ENCODE measurements at regions not wholly inside any gene's neighbourhood (a gene's known extent, or its start where the extent isn't known, plus 50 kb on each side); places are given as distances from the start of the nearest gene placed in this dataset.
"Not testable (repeated sequence)": the region's sequence is repeated elsewhere in the genome, so short reads cannot be mapped to it uniquely, and the experiment has no call there.

DNA sequence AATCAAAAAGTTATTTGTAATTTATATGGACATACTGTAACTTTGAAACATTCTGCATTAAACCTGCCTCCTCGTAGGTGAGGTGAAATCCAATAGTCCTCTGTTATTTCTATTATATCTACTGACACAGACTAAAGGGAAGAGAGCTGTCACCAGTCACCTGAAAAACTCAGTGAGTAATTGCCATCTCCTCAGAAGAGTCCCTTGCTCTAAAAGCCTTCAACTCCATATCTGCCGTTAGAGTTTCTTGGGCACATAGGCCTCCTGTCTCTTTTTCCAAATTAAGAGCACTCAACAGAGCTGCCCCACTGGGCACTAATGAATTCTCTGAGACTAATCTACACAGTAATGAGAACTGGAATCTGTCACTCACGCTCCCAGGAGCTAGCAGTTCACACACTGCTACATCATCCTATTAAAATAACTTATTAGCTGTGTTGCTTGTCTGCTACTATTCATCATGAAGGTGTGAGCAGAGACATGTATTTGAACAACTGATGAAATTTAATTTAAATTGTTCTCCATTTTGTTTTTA lies 67.3 kb upstream of the VCAN start:
- TF ChIP-seq JUND (IDR thresholded peaks at IDR 0.05; ENCODE audit: low read depth) = no peak
- no peak for DNase-seq (ENCODE audit: low read depth in 1 of 2, low spot score in 1 of 2)
- in situ Hi-C loops (cut with HindIII; ENCODE audit: low pct_unique_long_range_greater_than_20kb, low sequenced_read_pairs) = no loop called here

DNA sequence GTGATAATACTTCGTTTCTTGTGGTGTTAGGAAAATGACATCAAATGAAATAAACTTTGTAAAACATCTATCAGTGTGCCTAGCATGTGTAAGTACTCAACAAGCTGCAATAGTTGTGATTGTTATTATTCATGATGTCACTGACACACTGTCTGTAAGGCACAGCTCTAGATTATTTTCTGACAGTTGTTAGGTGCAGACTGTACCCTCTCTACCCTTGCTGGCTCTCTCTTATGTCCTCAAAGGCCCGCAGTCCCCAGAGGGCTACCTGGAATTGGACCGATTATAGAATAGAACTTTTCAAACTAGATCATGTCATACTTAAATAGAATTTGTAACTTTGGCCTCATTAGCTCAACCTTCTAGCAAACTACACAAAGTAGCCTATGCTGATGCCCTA lies 65.9 kb upstream of the VCAN start:
- DNase-seq (ENCODE audit: low read depth in 1 of 2, low spot score in 1 of 2) = no peak
- TF ChIP-seq JUND (IDR thresholded peaks at IDR 0.05; ENCODE audit: low read depth) = no peak

DNA sequence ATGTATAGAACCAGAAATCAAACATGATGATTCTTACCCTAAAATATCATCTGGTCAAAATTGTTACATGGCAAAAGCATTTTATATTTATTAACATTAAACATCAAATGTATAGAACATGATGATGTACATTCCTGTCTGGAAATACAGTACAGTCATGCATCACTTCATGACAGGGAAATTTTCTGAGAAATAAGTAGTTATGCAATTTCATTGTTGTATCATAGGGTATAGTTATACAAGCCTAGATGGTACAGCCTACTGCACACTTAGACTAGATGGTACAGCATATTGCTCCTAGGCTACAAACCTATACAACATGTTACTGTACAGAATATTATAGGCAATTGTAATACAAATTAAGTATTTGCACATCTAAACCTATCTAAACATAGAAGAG lies 64.6 kb upstream of the VCAN start:
- no peak for DNase-seq (ENCODE audit: low read depth in 1 of 2, low spot score in 1 of 2)
- in situ Hi-C loops (cut with HindIII; ENCODE audit: low pct_unique_long_range_greater_than_20kb, low sequenced_read_pairs) = no loop called here
- no peak for TF ChIP-seq JUND (IDR thresholded peaks at IDR 0.05; ENCODE audit: low read depth)

More for the DNA sequence above, 65.9 kb upstream of the VCAN start:
- in situ Hi-C loops (cut with HindIII; ENCODE audit: low pct_unique_long_range_greater_than_20kb, low sequenced_read_pairs) = no loop called here

DNA sequence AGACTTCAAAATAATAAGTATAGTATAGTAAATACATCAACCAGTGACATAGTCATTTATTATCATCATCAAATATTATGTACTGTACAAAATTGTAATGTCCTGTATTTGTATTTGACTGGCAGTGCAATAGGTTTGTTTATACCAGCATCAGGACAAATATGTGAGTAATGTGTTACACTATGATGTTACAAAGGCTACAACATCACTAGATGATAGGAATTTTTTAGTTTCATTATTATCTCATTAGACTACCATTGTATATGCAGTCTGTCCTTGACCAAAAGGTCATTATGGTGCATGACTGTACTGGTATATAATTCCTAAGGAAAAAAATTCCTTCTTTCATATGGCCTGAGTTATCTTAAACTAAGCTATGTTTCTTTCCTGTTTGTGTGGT lies 63.6 kb upstream of the VCAN start:
- in situ Hi-C loops (cut with HindIII; ENCODE audit: low pct_unique_long_range_greater_than_20kb, low sequenced_read_pairs) = no loop called here
- no peak for TF ChIP-seq JUND (IDR thresholded peaks at IDR 0.05; ENCODE audit: low read depth)
- no peak for DNase-seq (ENCODE audit: low read depth in 1 of 2, low spot score in 1 of 2)

DNA sequence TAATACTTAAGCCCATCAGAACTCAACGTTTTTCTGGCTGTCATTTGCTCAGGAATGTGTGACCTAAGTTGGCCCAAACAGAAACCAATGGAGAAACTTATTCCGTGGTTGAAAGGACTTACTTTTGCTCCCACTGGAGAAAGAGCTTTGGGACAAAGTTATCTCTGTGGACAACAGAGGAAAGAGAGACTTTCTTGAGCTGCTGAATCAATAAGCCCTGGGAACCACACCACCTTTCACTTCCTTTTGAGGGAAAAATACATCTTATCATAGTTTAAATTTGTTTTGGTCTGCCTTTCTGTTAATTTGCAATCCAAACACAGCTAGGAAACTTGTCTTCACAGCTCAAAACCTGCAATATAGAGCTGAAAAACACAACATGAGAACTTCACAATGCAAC lies 62.8 kb upstream of the VCAN start:
- no peak for TF ChIP-seq JUND (IDR thresholded peaks at IDR 0.05; ENCODE audit: low read depth)
- DNase-seq (ENCODE audit: low read depth in 1 of 2, low spot score in 1 of 2) = no peak
- in situ Hi-C loops (cut with HindIII; ENCODE audit: low pct_unique_long_range_greater_than_20kb, low sequenced_read_pairs) = no loop called here

DNA sequence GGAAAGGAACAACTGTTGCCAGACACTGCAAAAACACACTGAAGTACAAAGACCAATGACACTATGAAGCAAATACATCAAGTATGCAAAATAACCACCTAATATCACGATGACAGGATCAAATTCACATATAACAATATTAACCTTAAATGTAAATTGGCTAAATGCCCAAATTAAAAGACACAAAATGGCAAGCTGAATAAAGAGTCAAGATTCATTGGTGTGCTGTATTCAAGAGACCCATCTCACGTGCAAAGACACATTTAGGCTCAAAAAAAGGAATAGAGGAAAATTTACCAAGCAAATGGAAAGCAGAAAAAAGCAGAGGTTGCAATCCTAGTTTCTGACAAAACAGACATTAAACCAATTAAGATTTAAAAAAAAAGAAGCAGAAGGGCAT lies 61.8 kb upstream of the VCAN start:
- in situ Hi-C loops (cut with HindIII; ENCODE audit: low pct_unique_long_range_greater_than_20kb, low sequenced_read_pairs); DNase-seq (ENCODE audit: low read depth in 1 of 2, low spot score in 1 of 2): not testable (repeated sequence)

DNA sequence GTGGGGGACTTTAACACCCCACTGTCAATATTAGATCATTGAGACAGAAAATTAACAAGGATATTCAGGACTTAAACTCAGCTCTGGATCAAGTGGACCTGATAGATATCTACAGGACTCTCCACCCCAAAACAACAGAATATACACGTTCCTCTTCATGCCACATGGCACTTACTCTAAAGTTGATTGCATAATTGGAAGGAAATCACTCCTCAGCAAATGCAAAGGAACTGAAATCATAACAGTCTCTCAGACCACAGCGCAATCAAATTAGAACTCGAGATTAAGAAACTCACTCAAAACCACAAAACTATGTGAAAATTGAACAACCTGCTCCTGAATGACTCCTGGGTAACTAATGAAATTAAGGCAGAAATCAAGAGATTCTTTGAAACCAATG lies 61.2 kb upstream of the VCAN start:
- DNase-seq (ENCODE audit: low read depth in 1 of 2, low spot score in 1 of 2); in situ Hi-C loops (cut with HindIII; ENCODE audit: low pct_unique_long_range_greater_than_20kb, low sequenced_read_pairs): not testable (repeated sequence)

DNA sequence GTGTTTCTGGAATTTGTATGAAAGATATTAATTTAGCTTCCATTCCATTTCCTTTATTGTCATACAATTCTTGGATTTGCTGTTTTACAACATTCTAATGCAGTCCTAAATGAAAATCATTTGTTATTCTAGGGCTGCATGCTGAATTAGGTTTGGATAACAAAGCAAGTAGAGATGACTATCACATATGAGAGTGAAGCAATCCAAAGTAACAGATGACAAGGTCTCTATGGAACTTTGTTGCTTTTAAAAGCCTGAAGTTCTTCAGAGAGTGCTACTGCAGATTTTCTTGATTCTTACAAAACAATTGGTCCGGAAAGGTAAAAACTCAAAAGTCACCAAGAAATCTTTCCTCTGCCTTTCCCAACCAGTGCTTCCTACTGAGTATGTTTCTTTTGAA lies 56.9 kb upstream of the VCAN start:
- TF ChIP-seq JUND (IDR thresholded peaks at IDR 0.05; ENCODE audit: low read depth) = no peak

DNA sequence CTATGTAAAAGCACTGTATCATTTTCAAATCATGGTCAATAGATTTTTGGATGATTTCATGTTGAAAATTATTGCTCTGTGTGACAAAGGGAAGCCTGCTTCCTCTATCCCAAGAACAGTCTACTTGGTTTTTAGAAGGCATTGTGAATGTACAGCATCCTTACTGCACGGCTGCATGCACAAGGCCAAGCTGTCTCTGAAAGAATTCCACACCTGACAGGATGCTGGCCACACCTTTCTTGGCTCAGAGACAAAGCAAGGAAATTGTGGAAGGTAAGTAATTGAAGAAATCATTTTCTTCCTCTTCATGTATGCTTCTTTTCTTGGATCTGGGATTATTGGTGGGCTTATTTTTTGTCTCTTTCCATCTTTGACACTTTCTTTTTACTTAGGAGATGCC lies 53.7 kb upstream of the VCAN start:
- TF ChIP-seq JUND (IDR thresholded peaks at IDR 0.05; ENCODE audit: low read depth) = no peak
- in situ Hi-C loops (cut with HindIII; ENCODE audit: low pct_unique_long_range_greater_than_20kb, low sequenced_read_pairs) = no loop called here
- peak in 1 of 2 experiments; percentile 77 for DNase-seq (ENCODE audit: low read depth in 1 of 2, low spot score in 1 of 2)

More for the DNA sequence above, 56.9 kb upstream of the VCAN start:
- in situ Hi-C loops (cut with HindIII; ENCODE audit: low pct_unique_long_range_greater_than_20kb, low sequenced_read_pairs) = no loop called here
- DNase-seq (ENCODE audit: low read depth in 1 of 2, low spot score in 1 of 2) = no peak

DNA sequence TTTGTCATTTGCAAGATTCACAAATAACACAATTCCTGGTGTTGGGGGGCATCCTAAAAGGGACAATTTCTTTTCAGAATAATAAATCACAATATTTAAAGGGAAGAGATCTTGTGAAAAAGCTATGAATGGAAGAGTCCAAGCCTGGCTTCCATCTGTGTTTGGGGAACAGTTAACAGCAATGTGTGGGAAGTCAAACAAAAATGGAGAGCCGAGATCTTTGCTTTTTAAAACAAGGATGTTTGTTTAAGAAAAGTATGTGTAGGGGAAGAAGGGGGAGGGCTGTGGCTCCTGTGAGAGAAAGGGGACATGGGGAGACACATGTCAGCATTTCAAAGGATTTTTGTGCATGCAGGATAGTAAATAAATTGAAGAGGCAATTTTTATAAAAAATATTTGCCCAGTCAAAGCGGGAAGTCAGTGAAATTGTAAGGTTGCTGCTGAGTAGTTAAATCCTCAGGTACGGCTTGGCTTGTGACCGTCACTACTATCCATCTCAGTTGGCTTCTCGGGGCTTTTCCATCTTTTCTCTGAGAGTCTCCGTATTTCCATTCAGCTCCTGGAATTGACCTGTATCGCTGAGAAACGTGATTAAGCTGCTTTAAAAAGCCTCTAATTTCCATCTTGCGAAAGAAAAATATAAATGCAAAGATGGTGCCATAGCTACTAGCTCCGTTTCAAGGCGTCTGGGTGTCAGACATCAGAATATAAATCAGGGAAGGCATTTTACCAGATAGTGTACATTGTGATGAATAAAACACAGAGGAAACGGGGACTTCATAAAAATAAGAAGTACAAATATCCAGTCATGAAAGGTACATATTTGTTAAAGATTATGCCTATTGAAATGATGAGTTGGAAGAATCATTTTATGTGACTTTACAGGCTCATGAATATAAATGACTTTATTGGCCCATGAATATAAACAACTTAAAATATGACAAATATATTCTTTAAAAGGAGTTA lies 52.9 kb upstream of the VCAN start:
- in situ Hi-C loops (cut with HindIII; ENCODE audit: low pct_unique_long_range_greater_than_20kb, low sequenced_read_pairs) = no loop called here
- peak in 1 of 2 experiments; percentile 72 for DNase-seq (ENCODE audit: low read depth in 1 of 2, low spot score in 1 of 2)

More for the DNA sequence above, 52.9 kb upstream of the VCAN start:
- TF ChIP-seq JUND (IDR thresholded peaks at IDR 0.05; ENCODE audit: low read depth) = no peak

Measured in T47D (cell line).